Ectodermal cell (in vitro differentiated cells): ENCODE measurements at regions not wholly inside any gene's neighbourhood (a gene's known extent, or its start where the extent isn't known, plus 50 kb on each side); places are given as distances from the start of the nearest gene placed in this dataset.

Source experiments
- H3K27ac ChIP-seq: 2 replicates; pipeline ENCODE4 v1.7.0; 2013; ENCODE audit warnings: mild to moderate bottlenecking, low read depth, low read length; ENCODE audit not compliant: insufficient read depth, poor library complexity, severe bottlenecking
- H3K27me3 ChIP-seq: 2 replicates; pipeline ENCODE4 v1.7.0; 2013; ENCODE audit warnings: mild to moderate bottlenecking, low read length; ENCODE audit not compliant: insufficient read depth, control insufficient read depth, poor library complexity, severe bottlenecking
- H3K36me3 ChIP-seq: one replicate; pipeline ENCODE4 v1.7.0; 2013; ENCODE audit warnings: low read length; ENCODE audit not compliant: control insufficient read depth, insufficient read depth
- H3K4me1 ChIP-seq: one replicate; pipeline ENCODE4 v1.7.0; 2013; ENCODE audit warnings: low read length; ENCODE audit not compliant: control insufficient read depth, insufficient read depth
- H3K4me3 ChIP-seq: 2 replicates; pipeline ENCODE4 v1.7.0; 2013; ENCODE audit warnings: low read depth, low read length, control low read depth; ENCODE audit not compliant: insufficient read depth
- H3K9me3 ChIP-seq: 2 replicates; pipeline ENCODE4 v1.7.0; 2013; ENCODE audit warnings: mild to moderate bottlenecking, low read length, moderate library complexity; ENCODE audit not compliant: control insufficient read depth
- WGBS, 2 experiments: methylation state at CpG; one replicate each; pipeline ENCODE4 v1.1.7; 2013; ENCODE audit warnings: missing lambda C conversion rate in 2 of 2; 5-methylcytosine and 5-hydroxymethylcytosine counted together

GRCh38 chr11:80388130-80388529 is 947.3 kb upstream of the TENM4 start:
- no peaks in the 10 kb centered on the region for H3K9me3 ChIP-seq
- H3K27ac ChIP-seq: no peak overlapping the region
- 67 to 85% methylated on average over 1 of the region's 1 CpG for WGBS, 2 experiments
- no peaks in the 10 kb centered on the region for H3K36me3 ChIP-seq
- H3K4me3 ChIP-seq: no peak overlapping the region
- no peaks in the 10 kb centered on the region for H3K27me3 ChIP-seq
- peaks cover 5% of the 10 kb centered on the region for H3K4me1 ChIP-seq

GRCh38 chr11:80383655-80384054 is 942.8 kb upstream of the TENM4 start:
- Histone ChIP-seq H3K4me1 (peaks cover 2% of the 10 kb centered on the region), H3K9me3 (no peaks in the 10 kb centered on the region), H3K36me3 (no peaks in the 10 kb centered on the region), H3K27me3 (no peaks in the 10 kb centered on the region), H3K4me3 (no peak overlapping the region), H3K27ac (no peak overlapping the region)
- WGBS, 2 experiments: 80 to 89% methylated on average over 2 to 3 of the region's 3 CpGs

- no peaks in the 10 kb centered on the region for H3K4me1 ChIP-seq
- no peak overlapping the region for H3K27ac ChIP-seq
- no peaks in the 10 kb centered on the region for H3K27me3 ChIP-seq
- H3K4me3 ChIP-seq: no peak overlapping the region
- H3K36me3 ChIP-seq: no peaks in the 10 kb centered on the region
- 86% methylated on average over 1 of the region's 1 CpG; no CpG with 5 or more reads in 1 of the 2 experiments for whole genome bisulfite sequencing, 2 experiments
- no peaks in the 10 kb centered on the region for H3K9me3 ChIP-seq
Observed at GRCh38 chr11:80379620-80380278, 938.9 kb upstream of the TENM4 start.

- Histone ChIP-seq H3K27ac (no peak overlapping the region), H3K9me3 (no peaks in the 10 kb centered on the region), H3K4me1 (no peaks in the 10 kb centered on the region), H3K36me3 (no peaks in the 10 kb centered on the region), H3K4me3 (no peak overlapping the region), H3K27me3 (no peaks in the 10 kb centered on the region)
- 91 to 97% methylated on average over 6 of the region's 6 CpGs for WGBS, 2 experiments
Observed at GRCh38 chr11:80371931-80372330, 931.1 kb upstream of the TENM4 start.

GRCh38 chr11:80365980-80366379 is 925.1 kb upstream of the TENM4 start:
- 90 to 100% methylated on average over 1 of the region's 1 CpG for WGBS, 2 experiments
- no peaks in the 10 kb centered on the region for H3K36me3 ChIP-seq
- no peaks in the 10 kb centered on the region for H3K9me3 ChIP-seq
- H3K4me3 ChIP-seq: no peak overlapping the region
- no peaks in the 10 kb centered on the region for H3K4me1 ChIP-seq
- H3K27ac ChIP-seq: no peak overlapping the region
- H3K27me3 ChIP-seq: no peaks in the 10 kb centered on the region

GRCh38 chr11:80365076-80365725 is 924.4 kb upstream of the TENM4 start:
- WGBS, 2 experiments: 80 to 97% methylated on average over 1 of the region's 2 CpGs
- H3K9me3 ChIP-seq: no peaks in the 10 kb centered on the region
- no peaks in the 10 kb centered on the region for H3K27me3 ChIP-seq
- no peak overlapping the region for H3K4me3 ChIP-seq
- H3K4me1 ChIP-seq: no peaks in the 10 kb centered on the region
- no peak overlapping the region for H3K27ac ChIP-seq
- no peaks in the 10 kb centered on the region for H3K36me3 ChIP-seq

- no peak overlapping the region for H3K27ac ChIP-seq
- no peaks in the 10 kb centered on the region for H3K27me3 ChIP-seq
- 88 to 90% methylated on average over 8 to 9 of the region's 9 CpGs for WGBS, 2 experiments
- H3K9me3 ChIP-seq: no peaks in the 10 kb centered on the region
- no peak overlapping the region for H3K4me3 ChIP-seq
- no peaks in the 10 kb centered on the region for H3K4me1 ChIP-seq
- H3K36me3 ChIP-seq: no peaks in the 10 kb centered on the region
Observed at GRCh38 chr11:80362563-80363340, 921.9 kb upstream of the TENM4 start.

GRCh38 chr11:80355251-80355650 is 914.4 kb upstream of the TENM4 start:
- Histone ChIP-seq H3K4me3 (no peak overlapping the region), H3K4me1 (no peaks in the 10 kb centered on the region), H3K36me3 (no peaks in the 10 kb centered on the region), H3K27me3 (no peaks in the 10 kb centered on the region), H3K27ac (no peak overlapping the region), H3K9me3 (no peaks in the 10 kb centered on the region)
- WGBS, 2 experiments: 100% methylated on average over 1 of the region's 1 CpG; no CpG with 5 or more reads in 1 of the 2 experiments

- no peaks in the 10 kb centered on the region for H3K27me3 ChIP-seq
- H3K4me3 ChIP-seq: no peak overlapping the region
- H3K9me3 ChIP-seq: no peaks in the 10 kb centered on the region
- H3K4me1 ChIP-seq: no peaks in the 10 kb centered on the region
- no peaks in the 10 kb centered on the region for H3K36me3 ChIP-seq
- WGBS, 2 experiments: 87 to 94% methylated on average over 2 to 3 of the region's 3 CpGs
- no peak overlapping the region for H3K27ac ChIP-seq
Observed at GRCh38 chr11:80350541-80350940, 909.7 kb upstream of the TENM4 start.

- H3K9me3 ChIP-seq: no peaks in the 10 kb centered on the region
- H3K4me1 ChIP-seq: no peaks in the 10 kb centered on the region
- H3K27me3 ChIP-seq: no peaks in the 10 kb centered on the region
- H3K27ac ChIP-seq: no peak overlapping the region
- no peaks in the 10 kb centered on the region for H3K36me3 ChIP-seq
- H3K4me3 ChIP-seq: no peak overlapping the region
Observed at GRCh38 chr11:80349997-80350396, 909.2 kb upstream of the TENM4 start.
